Uterus (tissue), 2 donors: ENCODE measurements at regions not wholly inside any gene's neighbourhood (a gene's known extent, or its start where the extent isn't known, plus 50 kb on each side); places are given as distances from the start of the nearest gene placed in this dataset.
"Not testable (repeated sequence)": the region's sequence is repeated elsewhere in the genome, so short reads cannot be mapped to it uniquely, and the experiment has no call there.

ENCODE experiments used
- CTCF ChIP-seq, 4 experiments: fragments of 200-600 bp in 2 of 4; fragments of 450-650 bp in 2 of 4; sonication (generic) in 2 of 4; IDR thresholded peaks; one replicate each; pipeline ENCODE4 v1.5.1; 2016 to 2019; ENCODE audit warnings: antibody characterized with exemption in 4 of 4, mild to moderate bottlenecking in 2 of 4, moderate library complexity in 1 of 4
- POLR2A ChIP-seq, 2 donors: fragments of 450-650 bp; IDR thresholded peaks; one replicate each; pipeline ENCODE4 v1.6.1; 2016; ENCODE audit warnings: antibody characterized with exemption in 2 of 2, mild to moderate bottlenecking in 1 of 2, moderate library complexity in 1 of 2

GRCh38 chr15:26026671-26027070 lies 163.5 kb upstream of the ATP10A start:
- not testable (repeated sequence) for TF ChIP-seq CTCF, POLR2A (IDR thresholded peaks at IDR 0.05)
